H1 (cell line): ENCODE measurements at regions not wholly inside any gene's neighbourhood (a gene's known extent, or its start where the extent isn't known, plus 50 kb on each side); places are given as distances from the start of the nearest gene placed in this dataset.

Experiments used
- CTCF ChIA-PET: fragments of 300-600 bp; sonication (Branson Sonifier 250); formaldehyde crosslinking; loops from one replicate; lab custom pipeline; 2021; ENCODE audit not compliant: partially characterized antibody; lab: Charles Lee
- POLR2A ChIA-PET: fragments of 300-600 bp; sonication (Branson Sonifier 250); formaldehyde crosslinking; loops from one replicate; lab custom pipeline; 2021; ENCODE audit warnings: inconsistent platforms; ENCODE audit not compliant: partially characterized antibody; lab: Charles Lee
- DNase-seq, 2 experiments: peaks; one replicate each; pipeline versions ENCODE4 v3.0.0 to v3.0.0-alpha.2; 2010 to 2022; ENCODE audit warnings: low spot score in 2 of 2, low read depth in 1 of 2, mixed read lengths in 1 of 2
- FAIRE-seq: peaks from 2 replicates; lab custom pipeline; 2011; peaks lifted over from hg19 to GRCh38; lab: Jason Lieb, UNC
- H2AFZ ChIP-seq: 2 replicates; pipeline ENCODE4 v1.8.1; 2012; ENCODE audit warnings: low read length, inconsistent platforms
- H2AK5ac ChIP-seq: 2 replicates; pipeline ENCODE4 v1.6.1; 2013; ENCODE audit warnings: low read depth, low read length
- H2BK120ac ChIP-seq: replicated peaks from 2 replicates; pipeline ENCODE3; 2013; ENCODE audit warnings: low read depth, low read length, inconsistent platforms
- H2BK12ac ChIP-seq: 2 replicates; pipeline ENCODE4 v1.6.1; 2013; ENCODE audit warnings: low read depth, low read length
- H2BK15ac ChIP-seq: 2 replicates; pipeline ENCODE4 v1.6.1; 2013; ENCODE audit warnings: low read length
- H2BK20ac ChIP-seq: 2 replicates; pipeline ENCODE4 v1.6.1; 2013; ENCODE audit warnings: low read length
- H2BK5ac ChIP-seq: 2 replicates; pipeline ENCODE4 v1.6.1; 2013; ENCODE audit warnings: low read depth, low read length
- H3K14ac ChIP-seq: 2 replicates; pipeline ENCODE4 v1.6.1; 2013; ENCODE audit warnings: inconsistent platforms; ENCODE audit not compliant: insufficient read length
- H3K18ac ChIP-seq: 2 replicates; pipeline ENCODE4 v1.6.1; 2013; ENCODE audit warnings: low read length; ENCODE audit errors: extremely low read depth
- H3K23ac ChIP-seq: 2 replicates; pipeline ENCODE4 v1.6.1; 2013; ENCODE audit warnings: inconsistent platforms; ENCODE audit not compliant: insufficient read length
- H3K23me2 ChIP-seq: 2 replicates; pipeline ENCODE4 v1.6.1; 2013; ENCODE audit warnings: low read depth, low read length
- H3K27ac ChIP-seq: 2 replicates; pipeline ENCODE4 v1.6.1; 2011; ENCODE audit warnings: low read depth, low read length, inconsistent platforms
- H3K27me3 ChIP-seq, 4 experiments: replicated peaks in 1 of 4; 1 replicate in 1 of 4; 2 replicates in 3 of 4; pipeline versions ENCODE4 v1.6.1 to v1.8.1; 2011 to 2013; ENCODE audit warnings: low read length in 3 of 4, mild to moderate bottlenecking in 3 of 4, inconsistent platforms in 2 of 4, mixed read lengths in 2 of 4, moderate library complexity in 1 of 4; ENCODE audit not compliant: control insufficient read depth in 3 of 4, insufficient read depth in 3 of 4; ENCODE audit errors: extremely low read depth in 1 of 4
- H3K36me3 ChIP-seq, 4 experiments: 2 replicates each; pipeline versions ENCODE4 v1.6.1 to v1.8.1; 2011 to 2013; ENCODE audit warnings: mild to moderate bottlenecking in 4 of 4, low read length in 3 of 4, moderate library complexity in 2 of 4, control low read depth in 1 of 4, inconsistent platforms in 1 of 4; ENCODE audit not compliant: insufficient read depth in 4 of 4, control insufficient read depth in 2 of 4
- H3K4ac ChIP-seq: replicated peaks from 2 replicates; pipeline ENCODE3; 2013; ENCODE audit warnings: low read length, low read depth, mixed read lengths, inconsistent platforms; ENCODE audit not compliant: insufficient read length
- H3K4me1 ChIP-seq, 4 experiments: replicated peaks in 1 of 4; 1 replicate in 1 of 4; 2 replicates in 3 of 4; pipeline versions ENCODE4 v1.6.1 to v1.8.1; 2011 to 2013; ENCODE audit warnings: low read length in 3 of 4, inconsistent platforms in 2 of 4, mixed read lengths in 1 of 4; ENCODE audit not compliant: insufficient read depth in 4 of 4, control insufficient read depth in 3 of 4
- H3K4me2 ChIP-seq, 2 experiments: 2 replicates each; pipeline versions ENCODE4 v1.6.1 to v1.8.1; 2011 to 2013; ENCODE audit warnings: low read depth in 2 of 2, low read length in 2 of 2, control low read depth in 1 of 2, inconsistent platforms in 1 of 2, mild to moderate bottlenecking in 1 of 2; ENCODE audit not compliant: insufficient read depth in 1 of 2
- H3K4me3 ChIP-seq, 4 experiments: fragments of 200-600, 300-600 bp in 1 of 4; sonication (generic), shearing (Covaris generic), sonication (Bioruptor Twin) in 1 of 4; 2 replicates each; pipeline versions ENCODE4 v1.5.1 to v1.8.1; 2011 to 2016; ENCODE audit warnings: low read length in 4 of 4, low read depth in 3 of 4, control low read depth in 2 of 4, inconsistent platforms in 2 of 4, mild to moderate bottlenecking in 2 of 4, mixed read lengths in 1 of 4, moderate library complexity in 1 of 4; ENCODE audit not compliant: insufficient read depth in 2 of 4; ENCODE audit errors: extremely low read depth in 1 of 4
- H3K56ac ChIP-seq: replicated peaks from 2 replicates; pipeline ENCODE3; 2013; ENCODE audit warnings: low read depth, mild to moderate bottlenecking, mixed read lengths, low read length, inconsistent platforms; ENCODE audit not compliant: insufficient read length
- H3K79me1 ChIP-seq: 2 replicates; pipeline ENCODE4 v1.6.1; 2013; ENCODE audit warnings: low read depth, low read length, control low read depth
- H3K79me2 ChIP-seq, 2 experiments: 2 replicates each; pipeline versions ENCODE4 v1.6.1 to v1.8.1; 2012 to 2013; ENCODE audit warnings: low read length in 2 of 2, mild to moderate bottlenecking in 2 of 2, inconsistent platforms in 1 of 2; ENCODE audit not compliant: insufficient read depth in 2 of 2, control insufficient read depth in 1 of 2
- H3K9ac ChIP-seq, 4 experiments: replicated peaks in 1 of 4; 1 replicate in 1 of 4; 2 replicates in 3 of 4; pipeline versions ENCODE4 v1.6.1 to v1.8.1; 2011 to 2013; ENCODE audit warnings: low read depth in 3 of 4, low read length in 3 of 4, control low read depth in 2 of 4, mild to moderate bottlenecking in 2 of 4, moderate library complexity in 2 of 4, inconsistent platforms in 1 of 4; ENCODE audit errors: extremely low read depth in 1 of 4
- H3K9me3 ChIP-seq, 2 experiments: 2 replicates each; pipeline versions ENCODE4 v1.6.1 to v1.8.1; 2012 to 2013; ENCODE audit warnings: mild to moderate bottlenecking in 2 of 2, moderate library complexity in 2 of 2, control low read depth in 1 of 2, inconsistent platforms in 1 of 2, low read depth in 1 of 2, low read length in 1 of 2, mixed read lengths in 1 of 2; ENCODE audit not compliant: insufficient read depth in 2 of 2
- H4K20me1 ChIP-seq, 2 experiments: replicated peaks in 1 of 2; 2 replicates each; pipeline versions ENCODE3 to v1.8.1; 2011 to 2013; ENCODE audit warnings: inconsistent platforms in 2 of 2, low read length in 2 of 2, mild to moderate bottlenecking in 1 of 2; ENCODE audit not compliant: insufficient read depth in 2 of 2, control insufficient read depth in 1 of 2
- H4K5ac ChIP-seq: 2 replicates; pipeline ENCODE4 v1.6.1; 2013; ENCODE audit warnings: low read length, low read depth, mixed read lengths, inconsistent platforms; ENCODE audit not compliant: insufficient read length
- H4K8ac ChIP-seq: 2 replicates; pipeline ENCODE4 v1.8.0; 2013; ENCODE audit warnings: mild to moderate bottlenecking, moderate library complexity, low read length, inconsistent platforms; ENCODE audit not compliant: insufficient read depth; ENCODE audit errors: extremely low read depth
- H4K91ac ChIP-seq: replicated peaks from 2 replicates; pipeline ENCODE3; 2013; ENCODE audit warnings: low read length, mixed read lengths, inconsistent platforms; ENCODE audit not compliant: insufficient read length
- BRCA1 ChIP-seq: IDR thresholded peaks from 2 replicates; pipeline ENCODE4 v1.6.1; 2012; ENCODE audit warnings: low read depth, low read length, improper control_type of control experiment
- EGR1 ChIP-seq: IDR thresholded peaks from 2 replicates; pipeline ENCODE4 v1.6.1; 2011; ENCODE audit warnings: low read depth, low read length, borderline replicate concordance
- HDAC2 ChIP-seq, 2 experiments: fragments of 300-600 bp in 1 of 2; sonication (generic) in 1 of 2; IDR thresholded peaks; 2 replicates each; pipeline ENCODE4 v1.6.1; 2011 to 2012; ENCODE audit warnings: low read depth in 2 of 2, low read length in 2 of 2, mild to moderate bottlenecking in 2 of 2, moderate library complexity in 2 of 2, borderline replicate concordance in 1 of 2, inconsistent platforms in 1 of 2
- HDAC6 ChIP-seq: IDR thresholded peaks from one replicate; pipeline ENCODE4 v1.7.1; 2012; ENCODE audit warnings: low read depth, mild to moderate bottlenecking, inconsistent platforms, low read length, moderate library complexity
- JUN ChIP-seq: IDR thresholded peaks from 2 replicates; pipeline ENCODE4 v1.6.1; 2011; ENCODE audit warnings: low read depth, mild to moderate bottlenecking, improper control_type of control experiment, low read length
- JUND ChIP-seq: IDR thresholded peaks from 2 replicates; pipeline ENCODE4 v1.6.1; 2011; ENCODE audit warnings: mild to moderate bottlenecking, improper control_type of control experiment, low read length
- KDM1A ChIP-seq: fragments of 200-600, 300-600 bp; sonication (generic); IDR thresholded peaks from 2 replicates; pipeline ENCODE4 v1.7.1; 2016; ENCODE audit warnings: mild to moderate bottlenecking, low read length, borderline replicate concordance
- RAD21 ChIP-seq, 2 experiments: IDR thresholded peaks in 1 of 2; conservative IDR thresholded peaks in 1 of 2; 2 replicates each; pipeline ENCODE4 v1.6.1; 2011; ENCODE audit warnings: low read depth in 2 of 2, low read length in 2 of 2, improper control_type of control experiment in 1 of 2, inconsistent platforms in 1 of 2, mild to moderate bottlenecking in 1 of 2, moderate library complexity in 1 of 2
- SIN3A ChIP-seq, 2 experiments: IDR thresholded peaks in 1 of 2; conservative IDR thresholded peaks in 1 of 2; 2 replicates each; pipeline ENCODE4 v1.6.1; 2011 to 2012; ENCODE audit warnings: low read length in 2 of 2, improper control_type of control experiment in 1 of 2, low read depth in 1 of 2, mild to moderate bottlenecking in 1 of 2
- SRF ChIP-seq: IDR thresholded peaks from 2 replicates; pipeline ENCODE4 v1.6.1; 2011; ENCODE audit warnings: mild to moderate bottlenecking, low read depth, low read length, moderate library complexity
- TAF1 ChIP-seq: IDR thresholded peaks from 2 replicates; pipeline ENCODE4 v1.6.1; 2011; ENCODE audit warnings: mild to moderate bottlenecking, low read depth, low read length
- TBP ChIP-seq: IDR thresholded peaks from 2 replicates; pipeline ENCODE4 v1.6.1; 2011; ENCODE audit warnings: low read depth, low read length, improper control_type of control experiment
- YY1 ChIP-seq: IDR thresholded peaks from 2 replicates; pipeline ENCODE4 v1.6.1; 2011; ENCODE audit warnings: low read depth, mild to moderate bottlenecking, low read length
- WGBS, 2 experiments: shearing (Covaris generic) in 1 of 2; methylation state at CpG; one replicate each; pipeline versions ENCODE4 v1.1.6 to v1.1.7; 2013 to 2015; ENCODE audit warnings: low lambda C conversion rate in 2 of 2, mixed read lengths in 2 of 2, inconsistent platforms in 1 of 2, low coverage in 1 of 2, missing lambda C conversion rate in 1 of 2; ENCODE audit not compliant: insufficient replicate concordance in 2 of 2, insufficient coverage in 1 of 2, insufficient read length in 1 of 2; ENCODE audit errors: extremely low coverage in 1 of 2, missing lambda C conversion rate in 1 of 2; 5-methylcytosine and 5-hydroxymethylcytosine counted together
- TF ChIP-seq, protein P1 (sequence below): IDR thresholded peaks from 2 replicates; pipeline ENCODE4 v1.6.1; 2011; ENCODE audit warnings: low read depth, mild to moderate bottlenecking, low read length; ENCODE audit not compliant: insufficient read depth

DNA sequence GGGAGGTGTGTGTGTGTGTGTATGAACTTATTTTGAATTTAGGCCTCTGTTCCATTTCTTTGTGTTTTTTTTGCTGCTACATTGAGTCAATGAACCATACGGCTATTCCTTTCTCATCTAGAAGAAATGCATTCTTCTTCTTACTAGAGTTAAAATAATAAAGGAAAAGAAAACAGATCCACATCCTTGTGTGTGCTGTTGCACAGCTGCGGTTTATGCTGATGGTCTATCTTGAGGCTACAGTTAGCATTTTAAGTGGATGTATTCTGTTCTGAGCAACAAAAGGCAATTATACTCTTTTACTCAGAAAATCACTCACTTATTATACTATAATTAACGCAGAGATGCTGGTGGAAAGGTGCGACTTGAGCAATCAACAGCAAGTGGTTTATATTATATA lies 615.0 kb upstream of the MBL2 start:
- Histone ChIP-seq H2BK120ac (no peak overlapping the region), H3K9me3 (no peaks in the 10 kb centered on the region), H3K27ac (no peak overlapping the region), H3K4me2 (no peak overlapping the region), H2AFZ (no peak overlapping the region), H3K4me1 (peaks cover 0 to 3% (median 0%) of the 10 kb centered on the region in 4 experiments; a peak in 1 of 7 replicates), H3K27me3 (no peaks in the 10 kb centered on the region), H3K36me3 (no peaks in the 10 kb centered on the region), H4K91ac (no peak overlapping the region), H3K4me3 (no peak overlapping the region), H3K4ac (no peak overlapping the region), H3K23ac (no peak overlapping the region), H3K56ac (no peak overlapping the region), H2BK5ac (no peak overlapping the region), H2BK12ac (no peak overlapping the region), H3K14ac (no peak overlapping the region), H3K9ac (no peak overlapping the region), H3K23me2 (no peaks in the 10 kb centered on the region), H2BK20ac (no peak overlapping the region), H2AK5ac (no peak overlapping the region), H3K79me2 (no peaks in the 10 kb centered on the region), H4K5ac (no peak overlapping the region), H3K79me1 (no peaks in the 10 kb centered on the region), H3K18ac (no peak overlapping the region), H4K8ac (no peak overlapping the region), H2BK15ac (no peak overlapping the region), H4K20me1 (no peaks in the 10 kb centered on the region)
- FAIRE-seq (no peak), DNase-seq (no peak)
- WGBS, 2 experiments, result 92% methylated on average over 4 of the region's 4 CpGs; no CpG with 5 or more reads in 1 of the 2 experiments
- POLR2A ChIA-PET, result no interaction called here
- CTCF ChIA-PET, result interaction anchor here (0.6 kb wide), 1 partner anchor 40 kb away, joined by 4 read pairs; no protein-coding TSS in a partner anchor
- TF ChIP-seq YY1, result no peak
- TF ChIP-seq SIN3A (conservative IDR thresholded peaks at IDR 0.05 in 1 of 2, IDR thresholded peaks at IDR 0.05 in 1 of 2; ENCODE audit: low read depth in 1 of 2, low read length in 2 of 2), result no peak
- TF ChIP-seq HDAC2 (IDR thresholded peaks at IDR 0.05; ENCODE audit: borderline replicate concordance in 1 of 2, low read depth in 2 of 2, low read length in 2 of 2), result no peak
- no peak for TF ChIP-seq HDAC6
- TF ChIP-seq EGR1, result no peak
- TF ChIP-seq TAF1, result no peak
- TF ChIP-seq, protein P1, sequence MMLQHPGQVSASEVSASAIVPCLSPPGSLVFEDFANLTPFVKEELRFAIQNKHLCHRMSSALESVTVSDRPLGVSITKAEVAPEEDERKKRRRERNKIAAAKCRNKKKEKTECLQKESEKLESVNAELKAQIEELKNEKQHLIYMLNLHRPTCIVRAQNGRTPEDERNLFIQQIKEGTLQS, result no peak
- TF ChIP-seq SRF, result no peak
- no peak for TF ChIP-seq BRCA1
- TF ChIP-seq JUND, result no peak
- no peak for TF ChIP-seq RAD21 (IDR thresholded peaks at IDR 0.05 in 1 of 2, conservative IDR thresholded peaks at IDR 0.05 in 1 of 2; ENCODE audit: low read depth in 2 of 2, low read length in 2 of 2)
- no peak for TF ChIP-seq JUN
- TF ChIP-seq KDM1A, result no peak
- TF ChIP-seq TBP, result no peak
